HG02840 (cell line): ENCODE measurements at regions not wholly inside any gene's neighbourhood (a gene's known extent, or its start where the extent isn't known, plus 50 kb on each side); places are given as distances from the start of the nearest gene placed in this dataset.

Experiments
- ATAC-seq: cut with Tn5 transposase; IDR thresholded peaks from one replicate; pipeline ENCODE4 v1.9.1; 2021; ENCODE audit warnings: mild to moderate bottlenecking, moderate library complexity, moderate number of reproducible peaks; ENCODE audit not compliant: unreplicated experiment, low FRiP score

GRCh38 chr1:217315346-217315745 lies 315.5 kb downstream of the GPATCH2 start:
- ATAC-seq, result no peak

DNA sequence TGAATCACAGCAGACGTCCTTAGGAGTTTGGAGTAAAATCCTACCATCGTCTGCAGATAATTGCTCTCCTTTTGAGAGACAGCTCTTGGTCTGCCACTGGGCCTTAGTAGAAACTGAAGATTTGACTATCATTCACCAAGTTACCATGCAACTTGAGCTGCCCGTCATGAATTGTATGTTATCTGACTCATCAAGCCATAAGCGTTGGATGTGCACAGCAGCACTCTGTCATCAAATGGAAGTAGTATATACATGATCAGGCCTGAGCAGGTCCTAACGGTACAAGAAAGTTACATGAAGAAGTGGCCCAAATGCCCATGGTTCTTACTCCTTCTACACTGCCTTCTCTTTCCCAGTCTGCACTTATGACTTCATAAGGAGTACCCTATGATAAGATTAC lies 317.8 kb downstream of the GPATCH2 start:
- no peak for ATAC-seq

- ATAC-seq, result no peak
Observed at GRCh38 chr1:217311766-217312165, 319.1 kb downstream of the GPATCH2 start.

GRCh38 chr1:217311269-217311668 lies 319.6 kb downstream of the GPATCH2 start:
- ATAC-seq, result no peak

- ATAC-seq, result no peak
Observed at GRCh38 chr1:217281332-217281731, 349.6 kb downstream of the GPATCH2 start.

DNA sequence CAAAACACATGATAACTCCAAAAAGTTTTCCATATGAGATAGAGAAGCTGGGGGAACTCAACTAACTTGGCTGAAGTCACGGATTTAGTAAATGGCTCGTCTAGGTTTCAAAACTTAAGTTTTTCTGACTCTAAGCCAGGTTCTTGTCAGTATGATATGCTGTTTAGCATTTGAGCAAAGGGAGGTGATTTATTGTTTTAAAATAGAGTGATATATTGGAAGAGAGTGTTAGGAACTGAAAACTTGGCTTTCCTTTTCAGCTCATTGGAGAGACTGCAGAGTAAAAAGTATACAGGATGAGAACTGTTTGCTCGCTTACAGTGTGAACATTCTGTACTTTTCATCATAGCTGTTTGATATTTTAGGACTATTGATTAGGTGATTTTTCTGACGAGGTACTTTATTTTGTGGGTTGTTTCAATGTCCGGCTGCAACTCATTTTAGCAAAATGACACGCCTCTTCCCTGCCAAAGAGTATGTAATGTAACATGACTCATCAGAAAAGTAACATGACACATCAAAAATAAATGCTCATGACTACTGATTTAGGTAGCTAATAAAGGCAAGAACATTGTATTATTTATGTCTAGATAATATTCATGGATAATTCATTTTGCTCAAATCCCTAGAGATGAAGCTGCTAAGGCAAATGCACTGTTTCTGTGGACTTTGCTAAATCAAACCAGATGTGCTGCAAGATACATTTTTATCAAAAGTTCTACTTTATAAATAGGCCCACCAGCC lies 355.1 kb downstream of the GPATCH2 start:
- no peak for ATAC-seq

DNA sequence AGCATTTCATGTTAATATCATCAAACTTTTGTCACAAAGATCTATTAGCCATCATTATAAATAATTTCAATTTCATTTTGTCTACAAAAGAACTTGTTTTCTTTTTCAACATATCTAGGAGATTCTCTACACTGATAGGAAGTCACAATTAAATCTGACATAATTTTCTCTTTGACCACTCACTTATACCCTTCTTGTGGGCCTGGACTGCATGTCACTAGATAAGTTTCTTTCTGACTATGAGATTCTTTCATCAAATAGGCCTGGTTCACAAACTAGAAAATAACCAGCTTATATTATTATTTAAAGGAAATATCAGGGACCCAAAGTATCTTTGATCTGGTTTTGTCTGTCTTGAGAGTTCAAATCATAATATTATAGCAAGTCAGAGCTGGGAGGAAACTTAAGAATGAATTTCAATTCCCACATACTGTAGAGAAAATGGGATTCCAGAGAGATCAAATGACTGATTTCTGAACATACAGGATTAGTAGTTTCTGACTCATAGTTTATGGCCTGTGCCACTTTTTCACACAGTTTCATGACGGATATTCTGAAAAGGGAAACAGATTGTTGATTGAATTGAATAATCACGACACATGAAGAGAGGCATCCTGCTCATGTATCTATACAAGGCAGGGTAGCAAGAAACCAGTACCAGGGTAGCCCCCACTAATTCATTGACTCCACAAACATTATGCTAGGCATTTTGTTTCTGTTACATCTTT lies 355.8 kb downstream of the GPATCH2 start:
- no peak for ATAC-seq

GRCh38 chr1:217274416-217274815 lies 356.5 kb downstream of the GPATCH2 start:
- ATAC-seq, result no peak

DNA sequence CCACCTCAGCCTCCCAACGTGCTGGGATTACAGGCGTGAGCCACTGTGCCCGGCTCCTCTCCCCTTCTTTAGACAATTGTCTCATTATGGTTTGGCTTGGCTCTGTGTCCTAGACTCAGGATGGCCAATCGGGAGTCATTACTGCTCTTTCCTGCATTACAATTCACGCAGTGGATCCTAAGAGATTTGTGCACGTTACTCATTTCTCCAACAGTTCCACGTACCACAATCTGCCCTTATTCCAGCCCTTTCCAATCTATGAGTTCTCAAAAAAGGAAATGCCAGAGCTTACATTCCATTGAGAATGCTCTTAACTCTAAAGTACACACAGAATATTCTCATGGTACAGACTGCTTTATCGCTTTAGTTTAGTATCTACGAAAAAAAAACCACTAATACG lies 357.0 kb downstream of the GPATCH2 start:
- no peak for ATAC-seq

DNA sequence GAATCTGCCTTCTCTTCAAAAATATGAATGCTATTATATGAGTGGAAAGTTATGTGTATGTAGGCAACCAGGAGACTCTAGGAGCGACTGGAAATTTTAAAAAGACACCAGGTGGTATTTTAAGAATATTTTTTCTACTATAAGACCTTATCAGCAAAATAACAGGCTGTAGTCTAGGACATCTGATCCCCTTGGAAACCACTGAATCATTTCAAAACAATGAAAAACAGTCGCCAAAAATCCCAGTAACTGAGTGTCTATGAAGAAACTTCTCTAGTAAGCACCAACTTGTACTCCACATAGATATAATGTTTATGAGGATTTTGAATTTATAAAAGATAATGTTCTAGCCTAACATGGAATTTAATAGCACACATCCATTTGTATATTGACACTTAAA lies 358.5 kb downstream of the GPATCH2 start:
- no peak for ATAC-seq

- ATAC-seq, result no peak
Observed at GRCh38 chr1:217270101-217270500, 360.8 kb downstream of the GPATCH2 start.

DNA sequence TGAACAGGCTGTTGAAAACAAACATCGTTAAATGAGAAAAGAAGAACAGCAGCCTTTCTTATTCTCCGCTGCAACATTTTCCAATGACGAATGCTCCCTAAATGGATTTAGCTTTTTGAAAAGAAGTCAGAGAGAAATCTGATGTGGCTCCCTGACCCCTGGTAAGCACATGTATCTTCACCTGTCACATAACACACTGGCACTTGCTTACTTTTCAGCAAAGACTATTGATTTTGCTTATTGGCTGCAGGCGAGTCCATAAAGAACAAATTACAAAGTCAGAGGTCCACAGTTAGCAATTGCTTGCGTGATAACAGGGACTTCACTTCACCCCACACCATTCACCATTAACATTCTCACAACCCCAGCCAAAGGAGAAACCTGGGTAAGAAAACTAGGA lies 362.8 kb downstream of the GPATCH2 start:
- no peak for ATAC-seq

GRCh38 chr1:217261636-217262035 lies 369.3 kb downstream of the GPATCH2 start:
- ATAC-seq, result no peak

GRCh38 chr1:217260676-217261075 lies 370.2 kb downstream of the GPATCH2 start:
- no peak for ATAC-seq

DNA sequence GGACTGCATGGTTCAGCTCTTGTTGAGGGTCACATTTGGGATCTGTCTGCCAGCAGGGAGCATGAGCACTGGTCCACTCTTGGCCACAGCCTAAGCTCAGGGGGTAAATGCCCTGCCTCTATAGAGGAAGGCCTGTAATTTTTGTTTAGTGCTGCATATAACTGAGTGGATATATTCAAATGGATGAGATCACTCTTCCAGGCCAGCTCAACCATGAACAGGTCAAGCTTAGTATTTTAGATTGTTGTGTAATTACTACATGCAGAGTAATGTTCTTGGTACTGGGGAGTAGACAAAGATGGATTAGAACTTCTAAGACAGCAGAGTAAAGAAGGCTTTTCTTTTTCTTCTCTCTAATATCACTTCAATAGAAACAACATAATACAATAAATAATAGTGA lies 376.9 kb downstream of the GPATCH2 start:
- ATAC-seq, result no peak

GRCh38 chr1:217253351-217253750 lies 377.5 kb downstream of the GPATCH2 start:
- ATAC-seq, result no peak

DNA sequence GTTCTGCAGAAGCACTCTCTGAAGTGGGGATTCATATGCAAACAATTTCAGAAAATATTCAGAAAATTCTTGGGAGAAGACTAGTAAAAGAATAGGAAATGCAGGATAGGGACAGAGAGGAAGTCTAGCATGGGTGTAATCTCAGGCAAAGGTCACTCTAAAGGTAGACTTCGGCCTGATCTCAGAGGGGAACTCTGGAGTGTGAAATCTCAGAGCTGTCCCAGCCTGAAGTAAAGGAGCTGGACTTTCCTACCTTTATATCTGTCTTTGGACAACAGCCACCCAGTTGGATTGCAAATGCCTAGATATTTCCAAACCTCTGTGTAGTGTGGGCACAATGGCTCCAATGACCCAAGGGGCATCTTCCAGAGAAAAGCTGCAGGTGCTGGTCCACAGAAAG lies 379.8 kb downstream of the GPATCH2 start:
- ATAC-seq, result no peak

GRCh38 chr1:217249857-217250256 lies 381.0 kb downstream of the GPATCH2 start:
- ATAC-seq, result no peak

DNA sequence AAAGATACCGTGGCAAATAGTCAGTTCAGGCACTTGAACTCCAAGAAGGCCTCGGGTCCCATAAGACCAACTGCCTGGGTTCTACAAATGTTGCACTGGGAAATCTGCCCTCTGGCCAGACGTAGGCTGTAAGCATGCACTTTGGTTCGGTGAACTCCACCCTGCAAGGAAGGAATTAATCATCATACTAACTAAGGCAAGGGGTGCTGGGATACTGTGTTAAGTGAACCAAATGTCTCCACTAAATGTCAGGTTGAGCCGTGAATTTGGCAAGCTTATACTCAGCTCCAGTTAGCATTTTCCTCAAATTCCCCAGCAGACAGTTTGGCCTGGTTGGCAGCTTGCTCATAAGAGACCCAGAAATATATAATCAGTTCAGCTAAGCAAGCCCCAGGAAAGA lies 385.9 kb downstream of the GPATCH2 start:
- ATAC-seq, result no peak

DNA sequence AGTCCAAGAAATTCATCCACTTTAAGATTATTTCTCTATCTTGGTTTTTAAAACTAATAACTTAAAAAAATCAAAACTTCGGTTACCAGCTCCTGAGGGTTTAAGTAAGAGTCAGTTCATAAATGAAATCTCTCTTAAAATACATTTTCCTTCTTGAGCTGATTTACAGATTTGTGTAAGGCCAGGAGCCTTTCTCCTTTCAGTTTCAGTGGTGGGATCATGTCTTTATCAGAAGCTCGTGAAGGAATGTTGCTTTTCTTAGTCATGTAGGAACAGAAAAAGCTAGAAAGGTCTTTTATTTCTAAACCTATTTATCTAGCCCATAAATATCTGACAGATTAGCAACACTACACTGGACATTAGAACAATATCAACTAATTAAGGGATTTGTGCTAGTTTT lies 390.2 kb downstream of the GPATCH2 start:
- no peak for ATAC-seq

- ATAC-seq, result no peak
Observed at GRCh38 chr1:217238945-217239344, 391.9 kb downstream of the GPATCH2 start.

DNA sequence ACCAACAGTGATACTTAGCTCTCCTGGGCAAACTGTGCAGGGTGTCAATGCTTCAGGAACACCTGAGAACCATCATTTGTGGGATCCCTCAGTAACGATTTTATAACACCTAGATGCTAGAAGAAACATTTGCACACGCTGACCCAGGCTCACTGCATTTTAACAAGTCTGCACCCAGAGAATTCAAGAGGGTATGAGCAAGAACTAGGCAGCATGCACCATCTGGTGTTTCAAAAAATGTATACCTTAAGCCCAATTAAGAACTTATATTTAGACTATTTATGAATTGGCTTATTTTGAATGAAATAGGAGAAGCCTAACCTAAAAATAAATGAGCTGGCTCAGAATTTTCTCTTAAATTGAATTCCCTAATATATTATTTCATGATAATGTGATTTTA lies 400.5 kb downstream of the GPATCH2 start:
- no peak for ATAC-seq
